PC-3 (cell line): ENCODE measurements at regions not wholly inside any gene's neighbourhood (a gene's known extent, or its start where the extent isn't known, plus 50 kb on each side); places are given as distances from the start of the nearest gene placed in this dataset.

Experiments
- EZH2 ChIP-seq: fragments of 300-600 bp; sonication (generic); IDR thresholded peaks from one replicate; pipeline ENCODE4 v1.6.1; 2017; ENCODE audit warnings: antibody characterized with exemption, mild to moderate bottlenecking, low read length; ENCODE audit not compliant: unreplicated experiment
- TF ChIP-seq, protein P1 (sequence below): fragments of 300-600 bp; sonication (generic); conservative IDR thresholded peaks from 2 replicates; pipeline ENCODE4 v1.5.1; 2017; ENCODE audit warnings: antibody characterized with exemption, low read depth, mild to moderate bottlenecking, low read length

DNA sequence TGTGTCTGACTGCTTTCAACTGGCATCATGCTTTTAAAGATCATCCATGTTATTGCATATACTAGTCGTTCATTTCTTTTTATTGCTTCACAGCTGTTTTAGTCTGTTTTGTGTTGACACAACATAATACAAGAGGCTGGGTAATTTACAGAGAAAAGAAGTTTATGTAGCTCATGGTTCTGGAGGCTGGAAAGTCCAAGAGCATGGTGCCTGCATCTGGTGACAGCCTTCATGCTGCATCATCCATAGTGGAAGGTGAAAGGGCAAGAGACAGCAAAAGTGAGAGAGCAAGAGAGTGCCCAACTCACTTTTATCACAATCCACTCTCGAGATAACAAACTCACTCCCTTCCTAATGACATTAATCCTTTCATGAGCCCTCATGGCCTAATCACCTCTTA is 198.4 kb downstream of the NSG2 start:
- TF ChIP-seq, protein P1, sequence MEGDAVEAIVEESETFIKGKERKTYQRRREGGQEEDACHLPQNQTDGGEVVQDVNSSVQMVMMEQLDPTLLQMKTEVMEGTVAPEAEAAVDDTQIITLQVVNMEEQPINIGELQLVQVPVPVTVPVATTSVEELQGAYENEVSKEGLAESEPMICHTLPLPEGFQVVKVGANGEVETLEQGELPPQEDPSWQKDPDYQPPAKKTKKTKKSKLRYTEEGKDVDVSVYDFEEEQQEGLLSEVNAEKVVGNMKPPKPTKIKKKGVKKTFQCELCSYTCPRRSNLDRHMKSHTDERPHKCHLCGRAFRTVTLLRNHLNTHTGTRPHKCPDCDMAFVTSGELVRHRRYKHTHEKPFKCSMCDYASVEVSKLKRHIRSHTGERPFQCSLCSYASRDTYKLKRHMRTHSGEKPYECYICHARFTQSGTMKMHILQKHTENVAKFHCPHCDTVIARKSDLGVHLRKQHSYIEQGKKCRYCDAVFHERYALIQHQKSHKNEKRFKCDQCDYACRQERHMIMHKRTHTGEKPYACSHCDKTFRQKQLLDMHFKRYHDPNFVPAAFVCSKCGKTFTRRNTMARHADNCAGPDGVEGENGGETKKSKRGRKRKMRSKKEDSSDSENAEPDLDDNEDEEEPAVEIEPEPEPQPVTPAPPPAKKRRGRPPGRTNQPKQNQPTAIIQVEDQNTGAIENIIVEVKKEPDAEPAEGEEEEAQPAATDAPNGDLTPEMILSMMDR: no peak
- TF ChIP-seq EZH2: no peak
